Prostate gland (tissue), 2 donors: ENCODE measurements at regions not wholly inside any gene's neighbourhood (a gene's known extent, or its start where the extent isn't known, plus 50 kb on each side); places are given as distances from the start of the nearest gene placed in this dataset.

Experiments used
- CTCF ChIP-seq, 4 experiments: fragments of 200-600 bp in 2 of 4; fragments of 450-650 bp in 2 of 4; sonication (generic) in 2 of 4; IDR thresholded peaks; 1 replicate in 3 of 4; 2 replicates in 1 of 4; pipeline ENCODE4 v1.5.1; 2016 to 2019; ENCODE audit warnings: antibody characterized with exemption in 4 of 4, mild to moderate bottlenecking in 2 of 4, moderate library complexity in 2 of 4
- POLR2AphosphoS5 ChIP-seq: sonication (generic); formaldehyde crosslinking; IDR thresholded peaks from one replicate; pipeline ENCODE4 v1.6.1; 2017; ENCODE audit warnings: antibody characterized with exemption

- TF ChIP-seq POLR2AphosphoS5 (no peak), CTCF (IDR thresholded peaks at IDR 0.05) (no peak)
These were observed 500.7 kb downstream of the LMO4 start for GRCh38 chr1:87829360-87829759.
